Activated CD4-positive, alpha-beta memory T cell treated with anti-CD3 and anti-CD28 coated beads for 36 hours (primary cell): ENCODE measurements at regions not wholly inside any gene's neighbourhood (a gene's known extent, or its start where the extent isn't known, plus 50 kb on each side); places are given as distances from the start of the nearest gene placed in this dataset.

ENCODE experiments used
- CTCF ChIA-PET: fragments of 350-600 bp; sonication (Branson Sonifier 250); formaldehyde crosslinking; loops from one replicate; lab custom pipeline; 2021; ENCODE audit warnings: antibody characterized with exemption, inconsistent platforms; lab: Charles Lee
- POLR2A ChIA-PET: fragments of 350-600 bp; sonication (Branson Sonifier 250); formaldehyde crosslinking; loops from one replicate; lab custom pipeline; 2021; ENCODE audit warnings: antibody characterized with exemption; lab: Charles Lee
- DNase-seq: peaks from one replicate; pipeline ENCODE4 v3.0.0-alpha.2; 2020
- H3K27ac Mint-ChIP-seq: one replicate; pipeline ENCODE4 v1.8.0; 2021; ENCODE audit warnings: mixed read lengths
- H3K27me3 Mint-ChIP-seq: one replicate; pipeline ENCODE4 v1.8.0; 2021; ENCODE audit warnings: mixed read lengths
- H3K36me3 Mint-ChIP-seq: one replicate; pipeline ENCODE4 v1.8.0; 2021; ENCODE audit warnings: mixed read lengths
- H3K4me1 Mint-ChIP-seq: one replicate; pipeline ENCODE4 v1.8.0; 2021; ENCODE audit warnings: low read depth, mixed read lengths
- H3K4me3 Mint-ChIP-seq: one replicate; pipeline ENCODE4 v1.8.0; 2021; ENCODE audit warnings: mild to moderate bottlenecking, mixed read lengths
- H3K9me3 Mint-ChIP-seq: one replicate; pipeline ENCODE4 v1.8.0; 2021; ENCODE audit warnings: mixed read lengths
- intact Hi-C: fragments of 100-400 bp; cut with micrococcal nuclease; formaldehyde crosslinking; loops from one replicate; pipeline ENCODE4 v1.15.1; 2023

GRCh38 chr9:78668148-78668832 lies 371.4 kb downstream of the PSAT1 start:
- Mint-ChIP-seq H3K27ac (no peak overlapping the region), H3K4me1 (no peaks in the 10 kb centered on the region), H3K27me3 (no peaks in the 10 kb centered on the region), H3K9me3 (no peaks in the 10 kb centered on the region), H3K4me3 (no peak overlapping the region), H3K36me3 (no peaks in the 10 kb centered on the region)
- CTCF ChIA-PET, result no interaction called here
- intact Hi-C loops, result no loop called here
- POLR2A ChIA-PET, result no interaction called here
- no peak for DNase-seq

- CTCF ChIA-PET, result no interaction called here
- Mint-ChIP-seq H3K36me3 (no peaks in the 10 kb centered on the region), H3K4me1 (no peaks in the 10 kb centered on the region), H3K27ac (no peak overlapping the region), H3K27me3 (no peaks in the 10 kb centered on the region), H3K9me3 (no peaks in the 10 kb centered on the region), H3K4me3 (no peak overlapping the region)
- intact Hi-C loops, result no loop called here
- DNase-seq, result no peak
- POLR2A ChIA-PET, result no interaction called here
These were observed 372.7 kb downstream of the PSAT1 start for GRCh38 chr9:78669591-78669990.

- CTCF ChIA-PET, result no interaction called here
- Mint-ChIP-seq H3K4me1 (no peaks in the 10 kb centered on the region), H3K4me3 (no peak overlapping the region), H3K27me3 (no peaks in the 10 kb centered on the region), H3K9me3 (no peaks in the 10 kb centered on the region), H3K27ac (no peak overlapping the region), H3K36me3 (no peaks in the 10 kb centered on the region)
- intact Hi-C loops, result no loop called here
- POLR2A ChIA-PET, result no interaction called here
- no peak for DNase-seq
These were observed 374.9 kb downstream of the PSAT1 start for GRCh38 chr9:78671785-78672184.

- ChIA-PET CTCF (no interaction called here), POLR2A (no interaction called here)
- Mint-ChIP-seq H3K27me3 (no peaks in the 10 kb centered on the region), H3K4me1 (no peaks in the 10 kb centered on the region), H3K27ac (no peak overlapping the region), H3K36me3 (no peaks in the 10 kb centered on the region), H3K9me3 (no peaks in the 10 kb centered on the region), H3K4me3 (no peak overlapping the region)
- intact Hi-C loops, result no loop called here
- no peak for DNase-seq
These were observed 377.9 kb downstream of the PSAT1 start for GRCh38 chr9:78674874-78675273.

GRCh38 chr9:78676009-78676408 lies 379.1 kb downstream of the PSAT1 start:
- H3K4me1 Mint-ChIP-seq, result no peaks in the 10 kb centered on the region
- no peaks in the 10 kb centered on the region for H3K27me3 Mint-ChIP-seq
- no peaks in the 10 kb centered on the region for H3K9me3 Mint-ChIP-seq
- no peaks in the 10 kb centered on the region for H3K36me3 Mint-ChIP-seq
- no peak overlapping the region for H3K4me3 Mint-ChIP-seq
- intact Hi-C loops, result no loop called here
- H3K27ac Mint-ChIP-seq, result no peak overlapping the region
- no peak for DNase-seq
- ChIA-PET POLR2A (no interaction called here), CTCF (no interaction called here)

GRCh38 chr9:78676623-78677022 lies 379.7 kb downstream of the PSAT1 start:
- no peak overlapping the region for H3K4me3 Mint-ChIP-seq
- no peaks in the 10 kb centered on the region for H3K27me3 Mint-ChIP-seq
- no peaks in the 10 kb centered on the region for H3K9me3 Mint-ChIP-seq
- no peaks in the 10 kb centered on the region for H3K4me1 Mint-ChIP-seq
- ChIA-PET POLR2A (no interaction called here), CTCF (no interaction called here)
- no peaks in the 10 kb centered on the region for H3K36me3 Mint-ChIP-seq
- no peak for DNase-seq
- H3K27ac Mint-ChIP-seq, result no peak overlapping the region
- intact Hi-C loops, result no loop called here

- Mint-ChIP-seq H3K9me3 (no peaks in the 10 kb centered on the region), H3K4me3 (no peak overlapping the region), H3K4me1 (no peaks in the 10 kb centered on the region), H3K27ac (no peak overlapping the region), H3K36me3 (no peaks in the 10 kb centered on the region), H3K27me3 (no peaks in the 10 kb centered on the region)
- no peak for DNase-seq
- intact Hi-C loops, result no loop called here
- CTCF ChIA-PET, result no interaction called here
- POLR2A ChIA-PET, result no interaction called here
These were observed 380.4 kb downstream of the PSAT1 start for GRCh38 chr9:78677326-78677725.

- H3K4me3 Mint-ChIP-seq, result no peak overlapping the region
These were observed 382.0 kb downstream of the PSAT1 start for GRCh38 chr9:78678877-78679276.

GRCh38 chr9:78680196-78680595 lies 383.3 kb downstream of the PSAT1 start:
- Mint-ChIP-seq H3K27me3 (no peaks in the 10 kb centered on the region), H3K4me3 (no peak overlapping the region), H3K36me3 (no peaks in the 10 kb centered on the region), H3K4me1 (no peaks in the 10 kb centered on the region), H3K9me3 (no peaks in the 10 kb centered on the region), H3K27ac (no peak overlapping the region)
- intact Hi-C loops, result no loop called here
- no peak for DNase-seq
- ChIA-PET POLR2A (no interaction called here), CTCF (no interaction called here)

More at GRCh38 chr9:78678877-78679276, 382.0 kb downstream of the PSAT1 start:
- Mint-ChIP-seq H3K27ac (no peak overlapping the region), H3K27me3 (no peaks in the 10 kb centered on the region), H3K4me1 (no peaks in the 10 kb centered on the region), H3K36me3 (no peaks in the 10 kb centered on the region), H3K9me3 (no peaks in the 10 kb centered on the region)
- ChIA-PET CTCF (no interaction called here), POLR2A (no interaction called here)
- intact Hi-C loops, result no loop called here
- DNase-seq, result no peak

GRCh38 chr9:78682216-78682615 lies 385.3 kb downstream of the PSAT1 start:
- Mint-ChIP-seq H3K27ac (no peak overlapping the region), H3K4me3 (no peak overlapping the region), H3K27me3 (no peaks in the 10 kb centered on the region), H3K36me3 (no peaks in the 10 kb centered on the region), H3K9me3 (no peaks in the 10 kb centered on the region), H3K4me1 (no peaks in the 10 kb centered on the region)
- no peak for DNase-seq
- ChIA-PET POLR2A (no interaction called here), CTCF (no interaction called here)
- intact Hi-C loops, result no loop called here

GRCh38 chr9:78685471-78685870 lies 388.5 kb downstream of the PSAT1 start:
- Mint-ChIP-seq H3K27me3 (no peaks in the 10 kb centered on the region), H3K9me3 (peaks cover 3% of the 10 kb centered on the region), H3K36me3 (no peaks in the 10 kb centered on the region), H3K27ac (no peak overlapping the region), H3K4me1 (no peaks in the 10 kb centered on the region), H3K4me3 (no peak overlapping the region)
- intact Hi-C loops, result no loop called here
- CTCF ChIA-PET, result no interaction called here
- DNase-seq, result no peak
- POLR2A ChIA-PET, result no interaction called here

GRCh38 chr9:78688796-78689195 lies 391.9 kb downstream of the PSAT1 start:
- intact Hi-C loops, result no loop called here
- no peak for DNase-seq
- Mint-ChIP-seq H3K27ac (no peak overlapping the region), H3K4me1 (no peaks in the 10 kb centered on the region), H3K27me3 (peaks cover 2% of the 10 kb centered on the region), H3K9me3 (peaks cover 3% of the 10 kb centered on the region), H3K4me3 (no peak overlapping the region), H3K36me3 (no peaks in the 10 kb centered on the region)
- CTCF ChIA-PET, result no interaction called here
- POLR2A ChIA-PET, result no interaction called here

GRCh38 chr9:78691542-78691941 lies 394.6 kb downstream of the PSAT1 start:
- DNase-seq, result no peak
- ChIA-PET POLR2A (no interaction called here), CTCF (no interaction called here)
- H3K36me3 Mint-ChIP-seq, result no peaks in the 10 kb centered on the region
- H3K4me1 Mint-ChIP-seq, result no peaks in the 10 kb centered on the region
- H3K9me3 Mint-ChIP-seq, result peaks cover 3% of the 10 kb centered on the region
- H3K4me3 Mint-ChIP-seq, result no peak overlapping the region
- H3K27me3 Mint-ChIP-seq, result peaks cover 2% of the 10 kb centered on the region
- no peak overlapping the region for H3K27ac Mint-ChIP-seq
- intact Hi-C loops, result no loop called here
